ENCODE measurements at regions not wholly inside any gene's neighbourhood (a gene's known extent, or its start where the extent isn't known, plus 50 kb on each side); places are given as distances from the start of the nearest gene placed in this dataset.

- TF ChIP-seq, protein P1, sequence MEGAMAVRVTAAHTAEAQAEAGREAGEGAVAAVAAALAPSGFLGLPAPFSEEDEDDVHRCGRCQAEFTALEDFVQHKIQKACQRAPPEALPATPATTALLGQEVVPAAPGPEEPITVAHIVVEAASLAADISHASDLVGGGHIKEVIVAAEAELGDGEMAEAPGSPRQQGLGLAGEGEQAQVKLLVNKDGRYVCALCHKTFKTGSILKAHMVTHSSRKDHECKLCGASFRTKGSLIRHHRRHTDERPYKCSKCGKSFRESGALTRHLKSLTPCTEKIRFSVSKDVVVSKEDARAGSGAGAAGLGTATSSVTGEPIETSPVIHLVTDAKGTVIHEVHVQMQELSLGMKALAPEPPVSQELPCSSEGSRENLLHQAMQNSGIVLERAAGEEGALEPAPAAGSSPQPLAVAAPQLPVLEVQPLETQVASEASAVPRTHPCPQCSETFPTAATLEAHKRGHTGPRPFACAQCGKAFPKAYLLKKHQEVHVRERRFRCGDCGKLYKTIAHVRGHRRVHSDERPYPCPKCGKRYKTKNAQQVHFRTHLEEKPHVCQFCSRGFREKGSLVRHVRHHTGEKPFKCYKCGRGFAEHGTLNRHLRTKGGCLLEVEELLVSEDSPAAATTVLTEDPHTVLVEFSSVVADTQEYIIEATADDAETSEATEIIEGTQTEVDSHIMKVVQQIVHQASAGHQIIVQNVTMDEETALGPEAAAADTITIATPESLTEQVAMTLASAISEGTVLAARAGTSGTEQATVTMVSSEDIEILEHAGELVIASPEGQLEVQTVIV (IDR thresholded peaks at IDR 0.05; ENCODE audit: borderline replicate concordance, partially characterized antibody): no peak
- no peak for TF ChIP-seq USF2 (IDR thresholded peaks at IDR 0.05; ENCODE audit: borderline replicate concordance, low read depth, low read length)
Observed at GRCh38 chr9:17930071-17930470, 351.2 kb downstream of the SH3GL2 start (continued).

DNA sequence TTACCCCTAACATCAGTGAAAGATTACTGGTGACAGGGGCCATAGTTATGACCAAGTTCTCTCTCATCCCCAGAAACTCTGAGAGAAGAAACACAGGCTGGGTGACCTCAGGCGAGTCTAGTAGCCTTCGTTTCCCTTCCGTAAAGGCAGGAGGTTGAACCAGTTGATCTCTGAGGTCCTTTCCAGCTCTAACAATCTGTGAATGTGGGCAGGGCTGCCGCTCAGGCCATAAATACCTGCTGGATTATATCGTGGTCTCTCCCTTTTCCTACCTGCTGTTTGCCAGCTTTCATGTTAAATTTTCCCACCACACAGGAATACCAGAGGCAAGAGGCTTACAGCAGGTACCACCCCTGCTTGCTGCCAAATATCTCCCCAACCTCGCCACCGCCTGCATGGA, 357.5 kb downstream of the SH3GL2 start:
- no peak overlapping the region for H3K4me2 ChIP-seq (ENCODE audit: control insufficient read depth, insufficient read depth)
- DNase-seq (ENCODE audit: low read depth, low spot score): no peak
- no peak overlapping the region for H3K27ac ChIP-seq (ENCODE audit: control insufficient read depth, insufficient read depth)
- H3K36me3 ChIP-seq (ENCODE audit: control insufficient read depth in 2 of 2, insufficient read depth in 2 of 2, low read length in 1 of 2): no peaks in the 10 kb centered on the region
- in situ Hi-C loops (cut with MboI): no loop called here
- ChIA-PET SMC1A (ENCODE audit: uncharacterized antibody, unreplicated experiment) (no interaction called here), RAD21 (ENCODE audit: unreplicated experiment) (no interaction called here), CTCF (no interaction called here), POLR2A (no interaction called here)
- H3K4me1 ChIP-seq (ENCODE audit: control insufficient read depth, insufficient read depth, low read length): no peaks in the 10 kb centered on the region
- H3K4me3 ChIP-seq: no peak overlapping the region
- intact Hi-C loops (cut with micrococcal nuclease; ENCODE audit: unreplicated experiment): no loop called here
- no peaks in the 10 kb centered on the region for H3K27me3 ChIP-seq (replicated peaks in 1 of 2; ENCODE audit: control insufficient read depth in 2 of 2, insufficient read depth in 2 of 2, low read length in 1 of 2)
- H2AFZ ChIP-seq (ENCODE audit: control insufficient read depth, low read depth, low read length): no peak overlapping the region
- H3K9me3 ChIP-seq (replicated peaks; ENCODE audit: control insufficient read depth, insufficient read depth, low read length): no peaks in the 10 kb centered on the region
- H3K9ac ChIP-seq (ENCODE audit: control insufficient read depth, insufficient read depth, low read length): no peak overlapping the region
- WGBS (ENCODE audit: insufficient coverage, insufficient replicate concordance, low lambda C conversion rate, missing lambda C conversion rate): 19% methylated on average over 7 of the region's 7 CpGs
- FAIRE-seq: no peak
- BruUV-seq (replicated peaks): no TSS peak
- no peaks in the 10 kb centered on the region for H3K79me2 ChIP-seq (ENCODE audit: control insufficient read depth, insufficient read depth, low read length)
- no peak for ATAC-seq
- H4K20me1 ChIP-seq (ENCODE audit: control insufficient read depth, insufficient read depth): no peaks in the 10 kb centered on the region
- no peak for TF ChIP-seq NKRF (conservative IDR thresholded peaks at IDR 0.05)
- TF ChIP-seq CHD2 (IDR thresholded peaks at IDR 0.05; ENCODE audit: borderline replicate concordance, low read depth, low read length): no peak
- TF ChIP-seq CHD1 (IDR thresholded peaks at IDR 0.05; ENCODE audit: low read depth, low read length): no peak
- TF ChIP-seq PML (IDR thresholded peaks at IDR 0.05; ENCODE audit: low read length): no peak
- TF ChIP-seq MTA2 (IDR thresholded peaks at IDR 0.05; ENCODE audit: low read depth): no peak
- TF ChIP-seq TARDBP (IDR thresholded peaks at IDR 0.05; ENCODE audit: borderline replicate concordance): no peak
- no peak for TF ChIP-seq SMC3 (IDR thresholded peaks at IDR 0.05; ENCODE audit: borderline replicate concordance, low read length)
- no peak for TF ChIP-seq KDM1A (IDR thresholded peaks at IDR 0.05; ENCODE audit: borderline replicate concordance)
- TF ChIP-seq KAT2A (conservative IDR thresholded peaks at IDR 0.05; ENCODE audit: control insufficient read depth, low read depth, low read length): no peak
- no peak for TF ChIP-seq LARP7 (IDR thresholded peaks at IDR 0.05)
- no peak for TF ChIP-seq REST (IDR thresholded peaks at IDR 0.05; ENCODE audit: low read depth, low read length)
- no peak for TF ChIP-seq TAF1 (IDR thresholded peaks at IDR 0.05; ENCODE audit: borderline replicate concordance, low read depth, low read length)
- TF ChIP-seq NFYA (IDR thresholded peaks at IDR 0.05; ENCODE audit: borderline replicate concordance, low read depth, low read length): no peak
- TF ChIP-seq SREBF2 (IDR thresholded peaks at IDR 0.05; ENCODE audit: low read length): no peak
